DOHH2 (cell line): ENCODE measurements at regions not wholly inside any gene's neighbourhood (a gene's known extent, or its start where the extent isn't known, plus 50 kb on each side); places are given as distances from the start of the nearest gene placed in this dataset.

ENCODE experiments used
- H3F3A ChIP-seq: fragments of 200-600 bp; sonication (generic), shearing (Covaris generic); 2 replicates; pipeline ENCODE4 v1.6.0; 2016; ENCODE audit warnings: antibody characterized with exemption, mild to moderate bottlenecking; ENCODE audit not compliant: control insufficient read depth, insufficient read depth
- H3K27ac ChIP-seq: fragments of 200-600 bp; sonication (generic); 2 replicates; pipeline ENCODE4 v1.5.1; 2014; ENCODE audit warnings: low read depth, mild to moderate bottlenecking, low read length, moderate library complexity
- H3K27me3 ChIP-seq: fragments of 200-600 bp; sonication (generic); 2 replicates; pipeline ENCODE4 v1.6.1; 2014; ENCODE audit warnings: mild to moderate bottlenecking, low read length, mixed read lengths; ENCODE audit not compliant: control insufficient read depth
- H3K36me3 ChIP-seq: fragments of 200-600 bp; sonication (generic); 2 replicates; pipeline ENCODE4 v1.6.1; 2014; ENCODE audit warnings: mild to moderate bottlenecking, low read length, moderate library complexity, mixed read lengths; ENCODE audit not compliant: control insufficient read depth
- H3K4me1 ChIP-seq: fragments of 200-600 bp; sonication (generic); 2 replicates; pipeline ENCODE4 v1.6.1; 2014; ENCODE audit warnings: mild to moderate bottlenecking, low read length, mixed read lengths; ENCODE audit not compliant: control insufficient read depth
- H3K4me2 ChIP-seq: fragments of 200-600 bp; sonication (generic); 2 replicates; pipeline ENCODE4 v1.6.0; 2014; ENCODE audit warnings: mild to moderate bottlenecking, low read length, moderate library complexity
- H3K4me3 ChIP-seq: fragments of 200-600 bp; sonication (generic); 2 replicates; pipeline ENCODE4 v1.5.1; 2014; ENCODE audit warnings: mild to moderate bottlenecking, low read length, mixed read lengths
- H3K79me2 ChIP-seq: fragments of 200-600 bp; sonication (generic); 2 replicates; pipeline ENCODE4 v1.6.1; 2014; ENCODE audit warnings: mild to moderate bottlenecking, low read length, mixed read lengths; ENCODE audit not compliant: control insufficient read depth
- H3K9me2 ChIP-seq: fragments of 200-600 bp; sonication (generic); replicated peaks from 2 replicates; pipeline ENCODE4 v1.6.1; 2014; ENCODE audit warnings: mild to moderate bottlenecking, low read length, mixed read lengths; ENCODE audit not compliant: control insufficient read depth
- H3K9me3 ChIP-seq: fragments of 200-600 bp; sonication (generic); 2 replicates; pipeline ENCODE4 v1.6.1; 2014; ENCODE audit warnings: antibody characterized with exemption, low read length, mixed read lengths; ENCODE audit not compliant: control insufficient read depth, insufficient read depth
- H4K20me1 ChIP-seq: fragments of 200-600 bp; sonication (generic); 2 replicates; pipeline ENCODE4 v1.6.0; 2014; ENCODE audit warnings: low read depth, mild to moderate bottlenecking, antibody characterized with exemption, low read length, moderate library complexity; ENCODE audit not compliant: control insufficient read depth, insufficient read depth
- CTCF ChIP-seq: fragments of 200-600 bp; sonication (generic); IDR thresholded peaks from one replicate; pipeline ENCODE4 v1.5.1; 2014; ENCODE audit warnings: antibody characterized with exemption, mild to moderate bottlenecking, low read depth, low read length; ENCODE audit not compliant: poor library complexity, severe bottlenecking
- EZH2phosphoT487 ChIP-seq: fragments of 200-600 bp; sonication (generic); IDR thresholded peaks from 2 replicates; pipeline ENCODE4 v1.6.1; 2017; ENCODE audit warnings: borderline replicate concordance, mild to moderate bottlenecking, antibody characterized with exemption, low read length, moderate library complexity, mixed read lengths

GRCh38 chr21:25496825-25497482 lies 110.3 kb downstream of the MRPL39 start:
- no peak overlapping the region for H3K4me2 ChIP-seq
- H3K79me2 ChIP-seq = no peaks in the 10 kb centered on the region
- TF ChIP-seq CTCF (no peak), EZH2phosphoT487 (no peak)
- H3K4me3 ChIP-seq = no peak overlapping the region
- H3K36me3 ChIP-seq = no peaks in the 10 kb centered on the region
- no peaks in the 10 kb centered on the region for H3K27me3 ChIP-seq
- H3K9me2 ChIP-seq = no peaks in the 10 kb centered on the region
- no peak overlapping the region for H3K27ac ChIP-seq
- no peaks in the 10 kb centered on the region for H4K20me1 ChIP-seq
- no peaks in the 10 kb centered on the region for H3F3A ChIP-seq
- peaks cover 22% of the 10 kb centered on the region for H3K4me1 ChIP-seq
- peaks cover 8% of the 10 kb centered on the region for H3K9me3 ChIP-seq

GRCh38 chr21:25494804-25495203 lies 112.5 kb downstream of the MRPL39 start:
- Histone ChIP-seq H3K27ac (no peak overlapping the region), H3K4me1 (peaks cover 16% of the 10 kb centered on the region), H3K9me3 (no peaks in the 10 kb centered on the region), H3K9me2 (no peaks in the 10 kb centered on the region), H3K36me3 (no peaks in the 10 kb centered on the region), H4K20me1 (no peaks in the 10 kb centered on the region), H3K4me3 (no peak overlapping the region), H3F3A (no peaks in the 10 kb centered on the region), H3K79me2 (no peaks in the 10 kb centered on the region), H3K27me3 (no peaks in the 10 kb centered on the region), H3K4me2 (no peak overlapping the region)
- TF ChIP-seq CTCF = no peak
- no peak for TF ChIP-seq EZH2phosphoT487

- Histone ChIP-seq H4K20me1 (no peaks in the 10 kb centered on the region), H3K4me3 (no peak overlapping the region), H3K4me1 (peaks cover 16% of the 10 kb centered on the region), H3K79me2 (no peaks in the 10 kb centered on the region), H3K9me2 (no peaks in the 10 kb centered on the region), H3K27me3 (no peaks in the 10 kb centered on the region), H3K4me2 (no peak overlapping the region), H3K36me3 (no peaks in the 10 kb centered on the region), H3K27ac (no peak overlapping the region), H3K9me3 (no peaks in the 10 kb centered on the region), H3F3A (no peaks in the 10 kb centered on the region)
- TF ChIP-seq CTCF = no peak
- TF ChIP-seq EZH2phosphoT487 = no peak
Measured at GRCh38 chr21:25493722-25494121, 113.6 kb downstream of the MRPL39 start.
